ENCODE measurements at regions not wholly inside any gene's neighbourhood (a gene's known extent, or its start where the extent isn't known, plus 50 kb on each side); places are given as distances from the start of the nearest gene placed in this dataset.

DNA sequence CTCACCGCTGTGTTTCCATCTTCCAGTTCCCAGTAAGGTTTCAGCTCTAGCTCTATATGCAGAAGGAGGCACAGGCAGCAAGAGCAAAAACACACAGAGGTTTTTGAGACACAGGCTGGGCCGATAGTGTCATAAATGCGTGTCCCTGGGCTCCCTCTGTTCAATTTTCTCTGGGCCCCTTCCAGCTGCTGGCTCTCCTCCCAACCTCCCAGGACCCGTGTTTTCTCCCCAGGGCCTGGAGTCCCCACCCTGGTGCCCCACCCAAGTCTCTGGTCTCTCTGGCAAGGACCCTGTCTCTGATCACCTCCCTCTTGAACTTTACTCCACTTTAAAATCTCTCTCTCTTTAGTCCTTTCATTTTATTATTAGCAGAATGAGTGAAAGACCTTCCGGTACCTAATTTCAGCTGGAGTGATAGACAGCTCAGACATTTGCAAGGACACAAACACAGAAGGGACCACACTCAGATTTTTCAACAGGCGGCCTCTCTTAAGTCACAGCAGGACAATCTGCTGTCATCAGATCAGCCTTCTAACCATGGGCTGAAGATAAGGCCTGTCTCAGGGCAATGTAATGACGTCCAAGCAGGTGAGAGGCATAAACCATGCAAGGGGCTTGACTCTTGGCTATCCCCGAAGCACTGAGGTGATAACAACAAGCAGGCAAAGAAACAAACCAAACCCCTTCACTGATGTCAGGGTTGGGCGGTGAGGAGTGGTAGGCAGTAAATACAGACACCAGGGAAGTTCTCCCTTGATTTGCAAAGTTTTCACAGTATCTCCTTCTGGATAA is 190.0 kb upstream of the IRS2 start:
- DNase-seq, result no peak

DNA sequence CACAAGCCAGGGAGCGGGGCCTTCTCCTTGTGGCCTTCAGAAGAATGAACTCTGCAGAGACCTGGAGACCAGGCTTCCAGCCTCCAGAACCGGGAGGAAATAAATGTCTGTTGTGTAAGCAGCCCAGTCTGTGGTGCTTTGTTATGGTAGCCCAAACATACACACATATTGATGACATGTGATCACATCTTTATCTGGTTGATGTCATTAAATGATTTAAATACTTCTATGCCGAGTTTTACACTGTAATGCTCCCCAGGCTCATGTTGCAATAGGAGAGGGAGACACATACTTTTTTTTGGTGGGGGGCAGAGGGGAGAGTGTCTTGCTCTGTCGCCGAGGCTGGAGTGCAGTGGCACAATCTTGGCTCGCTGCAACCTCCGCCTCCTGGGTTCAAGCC is 188.0 kb upstream of the IRS2 start:
- DNase-seq, result no peak

DNA sequence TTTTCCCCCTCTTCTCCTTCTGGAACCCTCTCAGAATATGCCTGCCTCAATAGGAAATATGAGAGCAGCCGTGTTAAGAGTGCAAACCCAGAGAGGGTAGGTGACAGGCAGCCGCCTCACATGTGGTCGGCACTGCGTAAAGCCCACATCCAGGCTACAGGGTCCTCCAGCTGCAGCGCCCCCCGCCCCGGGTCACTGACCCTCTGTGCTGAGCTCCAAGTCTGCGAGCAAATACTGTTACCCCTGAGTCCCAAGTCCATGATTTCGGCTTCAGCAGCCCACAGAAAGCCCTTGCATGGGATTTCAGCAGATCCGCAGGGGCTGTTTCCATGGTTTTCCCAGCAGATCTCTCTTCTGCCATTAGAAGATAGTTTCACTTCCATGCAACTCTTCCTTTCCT is 186.9 kb upstream of the IRS2 start:
- DNase-seq, result no peak

GRCh38 chr13:109971456-109972090 is 185.2 kb upstream of the IRS2 start:
- DNase-seq, result no peak

DNA sequence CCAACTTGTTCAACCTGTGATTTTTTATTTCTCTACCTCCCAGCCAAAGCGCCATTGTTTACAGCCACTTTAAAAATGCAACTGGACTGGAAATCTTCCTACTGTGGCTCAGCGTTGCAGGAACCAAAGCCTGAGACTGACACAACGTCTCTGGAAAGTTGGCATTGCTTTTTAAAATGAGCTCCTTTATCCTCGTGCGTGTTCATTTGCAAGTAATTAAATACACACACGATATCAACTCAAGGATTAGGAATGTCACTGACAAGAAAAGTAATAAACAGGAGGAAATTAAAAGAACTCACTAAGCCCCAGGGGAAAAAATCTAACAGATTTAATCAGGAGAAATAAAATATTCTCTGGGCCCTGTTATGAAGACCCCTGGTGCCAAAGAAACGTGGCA is 184.6 kb upstream of the IRS2 start:
- DNase-seq, result no peak

DNA sequence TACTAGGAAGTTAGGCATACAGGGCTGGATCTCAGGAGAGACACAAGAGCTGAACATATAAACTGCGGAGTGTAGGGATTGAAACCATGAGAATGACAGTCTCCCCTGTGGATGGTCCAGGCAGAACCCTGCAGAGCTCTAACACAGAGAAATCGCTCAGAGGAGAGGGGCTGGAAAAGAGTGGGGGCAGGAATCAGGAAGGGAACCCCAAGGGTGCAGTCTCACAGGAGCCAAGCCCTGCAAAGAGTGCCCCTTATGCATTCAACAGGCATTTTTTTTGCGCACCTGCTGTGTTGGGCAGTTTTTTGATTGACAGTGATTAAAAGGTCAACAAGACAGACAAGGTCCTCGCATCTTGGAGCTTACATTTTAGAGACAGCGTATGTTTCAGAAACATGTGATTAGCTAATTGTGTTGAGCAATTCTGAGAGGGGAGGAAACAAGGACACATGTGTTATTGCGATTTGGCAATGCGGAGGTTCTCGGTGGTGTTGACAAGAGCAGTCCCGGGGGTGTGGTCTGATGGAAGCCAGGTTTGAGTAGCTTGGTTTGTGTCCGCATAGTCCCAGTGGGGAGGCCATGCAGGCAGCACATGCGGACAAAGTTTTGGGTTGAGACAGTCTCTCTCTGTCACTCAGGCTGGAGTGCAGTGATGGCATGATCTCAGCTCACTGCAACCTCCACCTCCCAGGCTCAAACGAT is 182.6 kb upstream of the IRS2 start:
- no peak for DNase-seq

- DNase-seq, result no peak
These were observed 177.7 kb upstream of the IRS2 start for GRCh38 chr13:109963960-109964563.

DNA sequence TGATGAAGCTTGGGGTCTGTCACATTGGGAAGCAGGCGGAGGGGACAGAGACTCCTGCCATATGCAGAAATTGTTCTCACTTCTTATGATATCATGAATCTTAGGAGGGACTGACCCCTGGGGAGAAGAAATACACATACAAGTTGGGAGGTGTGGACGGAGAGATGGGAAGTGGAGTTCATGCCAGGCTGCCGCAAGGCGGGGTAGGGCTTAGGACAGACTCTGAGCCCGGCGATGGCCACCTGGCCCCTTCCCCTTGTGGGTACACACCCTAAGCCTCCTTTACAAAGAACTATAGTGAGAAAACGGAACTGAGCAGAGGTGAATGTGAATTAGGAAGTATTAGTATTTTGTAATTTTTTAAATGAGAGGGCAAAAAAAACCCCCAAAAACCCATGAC is 177.0 kb upstream of the IRS2 start:
- no peak for DNase-seq

DNA sequence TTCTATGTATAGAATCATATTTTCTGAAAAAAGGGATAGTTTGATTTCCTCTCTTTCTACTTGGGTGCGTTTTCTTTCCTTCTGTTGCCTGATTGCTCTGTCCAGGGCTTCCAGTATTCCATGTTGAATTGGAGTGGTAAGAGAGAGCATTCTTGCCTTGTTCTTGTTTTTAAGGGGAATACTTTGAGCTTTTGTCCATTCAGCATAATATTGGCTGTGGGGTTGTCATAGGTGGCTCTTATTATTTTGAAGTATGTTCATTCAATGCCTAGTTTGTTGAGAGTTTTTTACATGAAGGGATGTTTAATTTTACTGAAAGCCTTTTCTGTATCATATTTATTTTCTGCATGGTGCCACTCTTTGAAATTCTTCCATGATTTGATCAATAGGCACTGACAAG is 173.5 kb upstream of the IRS2 start:
- DNase-seq, result no peak

GRCh38 chr13:109957875-109958274 is 171.5 kb upstream of the IRS2 start:
- no peak for DNase-seq

GRCh38 chr13:109955598-109955997 is 169.2 kb upstream of the IRS2 start:
- DNase-seq, result no peak

GRCh38 chr13:109954441-109954840 is 168.1 kb upstream of the IRS2 start:
- no peak for DNase-seq

DNA sequence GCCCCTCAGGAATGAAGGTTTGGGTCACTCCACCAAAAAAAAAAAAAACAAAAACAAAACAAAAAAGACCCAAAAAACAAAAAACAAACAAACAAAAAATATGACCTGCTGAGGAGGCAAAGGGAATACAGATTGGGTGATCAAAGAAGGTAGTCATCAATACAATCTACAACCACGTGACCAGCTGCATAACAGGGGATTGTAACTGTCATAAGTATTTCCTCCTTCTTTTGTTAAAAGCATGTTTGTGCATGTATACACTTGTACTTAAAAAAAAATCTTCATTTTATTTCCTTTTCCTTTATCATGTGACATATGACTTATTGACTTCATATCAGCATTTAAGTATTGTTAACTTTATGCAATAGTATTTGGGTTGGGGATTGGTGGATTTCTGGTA is 165.1 kb upstream of the IRS2 start:
- no peak for DNase-seq

GRCh38 chr13:109949397-109949796 is 163.0 kb upstream of the IRS2 start:
- DNase-seq, result no peak

DNA sequence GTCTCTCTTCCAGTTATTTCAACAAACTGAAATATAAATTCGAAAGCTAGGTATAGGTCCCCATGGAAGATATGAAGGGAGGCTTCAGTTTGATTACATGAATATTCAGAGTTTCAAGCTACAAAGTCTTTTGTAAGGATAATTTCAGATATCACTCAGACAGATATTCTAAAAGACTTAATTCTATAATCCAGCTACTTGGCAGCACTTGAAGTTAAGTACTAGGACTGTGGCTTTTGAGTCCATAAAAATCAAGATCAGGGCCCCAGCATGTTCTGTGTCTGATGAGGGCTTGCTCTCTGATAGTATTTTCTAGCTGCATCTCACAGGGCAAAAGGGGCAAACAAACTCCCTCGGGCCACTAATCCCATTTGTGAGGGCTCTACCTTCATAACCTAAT is 160.6 kb upstream of the IRS2 start:
- DNase-seq, result no peak

DNA sequence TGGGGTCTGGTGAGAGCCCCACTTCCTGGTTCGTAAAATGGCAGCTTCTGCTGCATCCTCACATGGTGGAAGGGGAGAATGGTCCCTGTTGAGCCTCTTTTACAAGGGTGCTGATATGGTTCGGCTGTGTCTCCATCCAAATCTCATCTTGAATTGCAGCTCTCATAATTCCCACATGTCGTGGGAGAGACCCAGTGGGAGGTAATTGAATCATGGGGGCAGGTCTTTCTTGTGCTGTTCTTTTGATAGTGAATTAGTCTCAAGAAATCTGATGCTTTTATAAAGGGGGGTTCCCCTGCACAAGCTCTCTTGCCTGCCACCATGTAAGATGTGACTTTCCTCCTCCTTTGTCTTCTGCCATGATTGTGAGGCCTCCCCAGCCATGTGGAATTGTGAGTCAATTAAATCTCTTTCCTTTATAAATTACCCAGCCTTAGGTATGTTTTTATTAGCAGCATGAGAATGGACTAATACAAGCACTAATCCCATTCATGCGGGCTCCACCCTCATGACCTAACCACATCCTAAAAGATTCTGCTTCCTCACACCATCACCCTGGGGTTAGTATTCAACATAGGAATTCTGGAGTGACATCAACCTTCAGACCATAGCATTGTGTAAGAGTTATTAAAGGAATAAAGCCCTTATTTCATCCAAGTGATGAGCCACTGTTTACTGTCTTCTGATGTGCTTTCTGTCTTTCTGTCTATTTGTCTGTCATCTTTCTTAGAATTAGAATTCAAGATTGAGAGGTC is 159.0 kb upstream of the IRS2 start:
- DNase-seq, result no peak

DNA sequence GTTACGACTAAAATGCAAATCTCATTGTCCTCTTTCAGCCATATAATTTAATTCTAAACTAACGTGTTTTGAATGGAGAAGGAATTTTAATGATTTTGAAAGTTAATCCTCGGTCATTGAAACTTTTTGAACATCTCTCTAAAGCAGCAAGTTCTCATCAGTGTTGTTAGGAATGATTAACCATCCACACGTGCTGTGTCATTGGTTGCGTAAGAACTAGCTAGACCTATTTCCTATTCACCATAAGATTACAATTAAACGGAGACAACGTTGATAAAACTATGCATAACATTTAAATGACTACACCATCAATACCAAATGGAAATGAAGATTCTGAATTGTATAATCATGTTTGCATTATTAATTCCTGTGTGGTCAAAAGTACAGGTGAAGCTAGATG is 155.6 kb upstream of the IRS2 start:
- no peak for DNase-seq

DNA sequence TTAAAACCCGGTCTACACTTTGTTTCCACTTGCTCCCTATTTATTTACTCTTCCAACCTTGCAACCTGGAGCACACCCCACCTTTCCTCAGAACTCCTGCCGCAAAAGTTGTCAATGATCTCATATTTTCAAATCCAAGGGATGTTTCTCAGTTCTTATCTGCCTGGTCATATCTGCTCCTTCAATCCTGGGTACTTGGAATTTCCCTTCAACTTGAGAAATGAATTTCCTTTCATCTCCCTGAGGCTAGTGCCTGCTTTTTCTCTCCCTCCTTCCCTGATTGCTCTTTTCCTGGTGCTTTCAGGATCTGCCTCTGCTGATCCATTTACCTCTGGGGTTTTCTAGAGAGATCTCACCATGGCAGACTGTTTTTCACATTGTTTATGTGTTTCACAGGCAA is 154.8 kb upstream of the IRS2 start:
- no peak for DNase-seq

DNA sequence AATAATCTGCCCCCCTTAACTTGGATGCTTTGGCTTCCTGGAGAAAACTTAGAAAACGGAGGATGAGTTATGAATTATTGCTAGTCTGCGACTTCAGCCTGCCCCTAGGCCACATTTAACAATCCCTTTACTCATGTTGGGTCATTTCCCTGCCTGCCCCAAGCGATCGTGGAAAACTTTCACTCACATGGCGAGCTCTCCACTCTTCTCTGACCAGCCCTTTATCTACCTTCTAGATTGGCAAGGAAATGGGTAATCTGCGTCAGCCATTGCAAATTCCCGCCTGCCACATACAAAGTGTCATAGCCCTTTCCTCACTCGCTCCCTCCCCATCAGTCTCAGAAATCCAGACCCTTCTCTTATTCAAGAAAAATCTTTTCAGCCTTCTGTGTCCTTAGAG is 154.3 kb upstream of the IRS2 start:
- DNase-seq, result no peak

- no peak for DNase-seq
These were observed 153.5 kb upstream of the IRS2 start for GRCh38 chr13:109939838-109940237.

DNA sequence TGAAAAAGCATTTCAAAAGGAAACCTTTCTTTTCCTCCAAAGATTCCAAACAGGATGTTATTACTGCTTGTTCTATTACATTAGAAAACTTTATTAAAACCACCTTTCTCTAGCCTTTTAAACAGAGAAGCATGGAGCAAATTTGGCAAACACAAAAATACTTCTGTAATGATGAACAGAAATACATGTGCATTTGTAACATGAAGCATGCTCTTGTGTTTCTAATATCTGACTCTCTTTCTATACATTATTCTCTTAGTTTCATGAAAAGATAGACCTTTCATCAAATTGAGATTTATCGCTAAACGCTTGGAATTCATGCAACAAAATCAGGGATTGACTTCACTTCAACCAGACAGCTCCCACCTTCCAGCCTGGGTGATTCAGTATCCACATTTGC is 152.8 kb upstream of the IRS2 start:
- DNase-seq, result no peak

- DNase-seq, result no peak
These were observed 152.0 kb upstream of the IRS2 start for GRCh38 chr13:109938255-109938936.

Measured in Kasumi-1 (cell line).